PFSK-1 (cell line): ENCODE measurements at regions not wholly inside any gene's neighbourhood (a gene's known extent, or its start where the extent isn't known, plus 50 kb on each side); places are given as distances from the start of the nearest gene placed in this dataset.

ENCODE experiments used
- FOXP2 ChIP-seq: optimal IDR thresholded peaks from 2 replicates; pipeline ENCODE3; 2011; ENCODE audit warnings: borderline replicate concordance, control low read depth, inconsistent platforms; ENCODE audit not compliant: insufficient read depth; ENCODE audit errors: extremely low read length, extremely low read depth
- POLR2AphosphoS5 ChIP-seq: IDR thresholded peaks from 2 replicates; pipeline ENCODE4 v1.6.1; 2012; ENCODE audit warnings: low read depth, mild to moderate bottlenecking, control low read depth, low read length, moderate library complexity
- REST ChIP-seq, 2 experiments: IDR thresholded peaks; 2 replicates each; pipeline versions ENCODE4 v1.6.1 to v1.8.0; 2011 to 2012; ENCODE audit warnings: low read depth in 2 of 2, low read length in 2 of 2, control low read depth in 1 of 2, inconsistent platforms in 1 of 2, mild to moderate bottlenecking in 1 of 2, moderate library complexity in 1 of 2; ENCODE audit not compliant: insufficient read depth in 1 of 2
- SIN3A ChIP-seq: IDR thresholded peaks from 2 replicates; pipeline ENCODE4 v1.6.1; 2012; ENCODE audit warnings: mild to moderate bottlenecking, low read length, moderate library complexity, borderline replicate concordance; ENCODE audit not compliant: insufficient read depth

GRCh38 chr3:111303760-111304159 lies 232.1 kb downstream of the NECTIN3 start:
- no peak for TF ChIP-seq POLR2AphosphoS5
- no peak for TF ChIP-seq SIN3A
- TF ChIP-seq REST (IDR thresholded peaks at IDR 0.05; ENCODE audit: insufficient read depth in 1 of 2, low read depth in 2 of 2, low read length in 2 of 2): no peak
- no peak for TF ChIP-seq FOXP2
